ENCODE measurements at regions not wholly inside any gene's neighbourhood (a gene's known extent, or its start where the extent isn't known, plus 50 kb on each side); places are given as distances from the start of the nearest gene placed in this dataset.

DNA sequence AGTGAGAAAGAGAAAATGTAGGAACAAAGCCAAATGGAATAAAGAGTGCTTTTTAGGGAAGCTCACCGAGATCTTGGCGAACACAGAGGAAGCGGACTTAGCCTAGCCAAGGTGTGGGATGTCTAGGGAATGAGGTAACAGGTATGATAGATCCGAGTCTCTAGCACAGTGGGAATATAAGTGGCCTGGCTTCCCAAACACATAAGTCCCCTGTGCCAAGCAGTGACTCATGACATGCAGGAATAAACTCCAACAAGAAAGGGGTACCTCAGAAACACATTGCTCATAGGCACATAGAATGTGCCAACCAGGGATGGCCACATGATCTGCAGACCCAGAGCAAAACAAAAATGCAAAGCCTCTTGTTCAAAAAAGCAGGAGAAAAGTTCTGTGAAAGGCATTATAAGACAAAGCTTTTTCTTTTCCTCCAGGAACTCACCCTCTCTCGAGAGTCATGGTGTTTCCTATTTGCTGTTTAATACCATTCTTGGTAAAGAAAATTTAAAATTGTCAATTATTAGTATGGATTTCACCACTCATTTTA lies 542.5 kb downstream of the GATA3 start:
- Histone ChIP-seq H3K79me2 (ENCODE audit: low read depth) (no peaks in the 10 kb centered on the region), H3K27ac (no peak overlapping the region), H3F3A (ENCODE audit: insufficient read depth, low read depth) (no peaks in the 10 kb centered on the region), H4K20me1 (ENCODE audit: insufficient read depth) (no peaks in the 10 kb centered on the region), H3K9me3 (ENCODE audit: insufficient read depth, low read depth) (no peaks in the 10 kb centered on the region), H3K27me3 (ENCODE audit: insufficient read depth, low read depth) (no peaks in the 10 kb centered on the region), H3K4me1 (replicated peaks; ENCODE audit: insufficient read depth) (no peaks in the 10 kb centered on the region), H3K4me2 (no peak overlapping the region), H3K9me2 (ENCODE audit: insufficient read depth) (no peaks in the 10 kb centered on the region), H3K4me3 (no peak overlapping the region), H3K36me3 (ENCODE audit: low read depth) (no peaks in the 10 kb centered on the region), H2AFZ (no peak overlapping the region)
- ChIA-PET POLR2A (ENCODE audit: unreplicated experiment) (no interaction called here), CTCF (no interaction called here)
- intact Hi-C loops (cut with micrococcal nuclease; ENCODE audit: unreplicated experiment) = no loop called here
- no TSS peak for BruUV-seq (replicated peaks)
- no peak for DNase-seq
- no peak for TF ChIP-seq EZH2 (IDR thresholded peaks at IDR 0.05; ENCODE audit: low read depth)
- TF ChIP-seq, protein P1, sequence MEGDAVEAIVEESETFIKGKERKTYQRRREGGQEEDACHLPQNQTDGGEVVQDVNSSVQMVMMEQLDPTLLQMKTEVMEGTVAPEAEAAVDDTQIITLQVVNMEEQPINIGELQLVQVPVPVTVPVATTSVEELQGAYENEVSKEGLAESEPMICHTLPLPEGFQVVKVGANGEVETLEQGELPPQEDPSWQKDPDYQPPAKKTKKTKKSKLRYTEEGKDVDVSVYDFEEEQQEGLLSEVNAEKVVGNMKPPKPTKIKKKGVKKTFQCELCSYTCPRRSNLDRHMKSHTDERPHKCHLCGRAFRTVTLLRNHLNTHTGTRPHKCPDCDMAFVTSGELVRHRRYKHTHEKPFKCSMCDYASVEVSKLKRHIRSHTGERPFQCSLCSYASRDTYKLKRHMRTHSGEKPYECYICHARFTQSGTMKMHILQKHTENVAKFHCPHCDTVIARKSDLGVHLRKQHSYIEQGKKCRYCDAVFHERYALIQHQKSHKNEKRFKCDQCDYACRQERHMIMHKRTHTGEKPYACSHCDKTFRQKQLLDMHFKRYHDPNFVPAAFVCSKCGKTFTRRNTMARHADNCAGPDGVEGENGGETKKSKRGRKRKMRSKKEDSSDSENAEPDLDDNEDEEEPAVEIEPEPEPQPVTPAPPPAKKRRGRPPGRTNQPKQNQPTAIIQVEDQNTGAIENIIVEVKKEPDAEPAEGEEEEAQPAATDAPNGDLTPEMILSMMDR (conservative IDR thresholded peaks at IDR 0.05) = no peak

DNA sequence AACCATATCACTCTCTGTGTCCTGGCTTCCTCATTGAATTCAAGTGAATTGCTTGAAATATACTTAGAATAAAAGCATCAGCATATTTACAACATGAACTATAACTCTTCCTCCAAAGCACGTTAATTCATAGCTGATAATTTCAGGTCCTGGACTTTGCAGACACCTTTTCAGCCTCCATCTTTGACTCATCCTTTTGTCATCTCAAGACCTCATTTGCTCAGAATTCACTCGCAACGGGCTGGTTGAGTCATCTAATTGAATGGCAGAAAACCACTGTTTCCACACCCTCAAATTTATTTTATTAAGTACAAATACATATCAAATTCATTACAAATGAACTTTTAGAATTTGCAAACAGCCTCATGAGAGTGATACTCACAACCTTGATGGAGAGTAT lies 545.7 kb downstream of the GATA3 start:
- BruUV-seq (replicated peaks) = no TSS peak
- CTCF ChIA-PET = interaction anchor here (0.6 kb wide), 1 partner anchor 728 kb away, joined by 4 read pairs; no protein-coding TSS in a partner anchor
- no peak for DNase-seq

DNA sequence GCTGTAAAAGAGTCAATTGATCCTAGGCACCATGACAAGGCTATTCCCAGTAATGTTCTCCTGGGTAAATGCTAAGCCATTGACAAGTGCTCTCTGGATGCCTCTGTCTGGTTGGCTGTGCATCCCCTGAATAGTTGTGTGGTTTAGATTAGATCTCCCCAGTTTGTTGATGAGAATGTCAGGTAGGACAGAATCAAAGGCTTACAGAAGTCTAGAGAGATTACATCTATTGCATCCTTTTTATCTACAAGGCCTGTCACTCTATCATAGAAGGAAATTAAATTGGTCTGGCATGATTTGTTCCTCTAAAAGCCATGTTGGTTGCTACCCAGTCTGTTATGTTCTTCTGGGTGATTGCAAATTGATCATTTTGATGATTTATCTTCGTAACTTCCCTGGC lies 548.3 kb downstream of the GATA3 start:
- Histone ChIP-seq H3K4me1 (replicated peaks; ENCODE audit: insufficient read depth) (no peaks in the 10 kb centered on the region), H3K27me3 (ENCODE audit: insufficient read depth, low read depth) (no peaks in the 10 kb centered on the region), H4K20me1 (ENCODE audit: insufficient read depth) (no peaks in the 10 kb centered on the region), H3K4me3 (no peak overlapping the region), H3K9me2 (ENCODE audit: insufficient read depth) (no peaks in the 10 kb centered on the region), H3F3A (ENCODE audit: insufficient read depth, low read depth) (no peaks in the 10 kb centered on the region), H2AFZ (no peak overlapping the region), H3K79me2 (ENCODE audit: low read depth) (no peaks in the 10 kb centered on the region), H3K4me2 (no peak overlapping the region), H3K9me3 (ENCODE audit: insufficient read depth, low read depth) (no peaks in the 10 kb centered on the region), H3K36me3 (ENCODE audit: low read depth) (no peaks in the 10 kb centered on the region), H3K27ac (no peak overlapping the region)
- no peak for TF ChIP-seq EZH2 (IDR thresholded peaks at IDR 0.05; ENCODE audit: low read depth)
- TF ChIP-seq, protein P1 (conservative IDR thresholded peaks at IDR 0.05) = no peak
- intact Hi-C loops (cut with micrococcal nuclease; ENCODE audit: unreplicated experiment) = no loop called here
- no TSS peak for BruUV-seq (replicated peaks)
- DNase-seq = no peak
- ChIA-PET POLR2A (ENCODE audit: unreplicated experiment) (no interaction called here), CTCF (no interaction called here)

More for the DNA sequence above, 545.7 kb downstream of the GATA3 start:
- Histone ChIP-seq H3K9me3 (ENCODE audit: insufficient read depth, low read depth) (no peaks in the 10 kb centered on the region), H3K4me2 (no peak overlapping the region), H3K27ac (no peak overlapping the region), H2AFZ (no peak overlapping the region), H3K4me1 (replicated peaks; ENCODE audit: insufficient read depth) (no peaks in the 10 kb centered on the region), H3K27me3 (ENCODE audit: insufficient read depth, low read depth) (no peaks in the 10 kb centered on the region), H3K79me2 (ENCODE audit: low read depth) (no peaks in the 10 kb centered on the region), H3K9me2 (ENCODE audit: insufficient read depth) (no peaks in the 10 kb centered on the region), H3K36me3 (ENCODE audit: low read depth) (no peaks in the 10 kb centered on the region), H3K4me3 (no peak overlapping the region), H4K20me1 (ENCODE audit: insufficient read depth) (no peaks in the 10 kb centered on the region), H3F3A (ENCODE audit: insufficient read depth, low read depth) (no peaks in the 10 kb centered on the region)
- POLR2A ChIA-PET (ENCODE audit: unreplicated experiment) = no interaction called here
- no peak for TF ChIP-seq EZH2 (IDR thresholded peaks at IDR 0.05; ENCODE audit: low read depth)
- TF ChIP-seq, protein P1 (conservative IDR thresholded peaks at IDR 0.05) = no peak
- intact Hi-C loops (cut with micrococcal nuclease; ENCODE audit: unreplicated experiment) = no loop called here
